Left ventricle myocardium inferior (tissue), 1 donor: ENCODE measurements at regions not wholly inside any gene's neighbourhood (a gene's known extent, or its start where the extent isn't known, plus 50 kb on each side); places are given as distances from the start of the nearest gene placed in this dataset.

Experiments used
- DNase-seq: peaks from one replicate; pipeline ENCODE4 v3.0.0-alpha.2; 2020
- H3K27ac ChIP-seq: fragments of 200-600 bp; replicated peaks from 2 replicates; pipeline ENCODE4 v1.8.0; 2021
- H3K27me3 ChIP-seq: fragments of 200-600 bp; 2 replicates; pipeline ENCODE4 v1.8.0; 2021; ENCODE audit warnings: low read depth
- H3K36me3 ChIP-seq: fragments of 200-600 bp; 2 replicates; pipeline ENCODE4 v1.8.0; 2021
- H3K4me1 ChIP-seq: fragments of 200-600 bp; 2 replicates; pipeline ENCODE4 v1.8.0; 2021
- H3K4me3 ChIP-seq: fragments of 200-600 bp; 2 replicates; pipeline ENCODE4 v1.8.0; 2021; ENCODE audit warnings: mild to moderate bottlenecking, moderate library complexity
- H3K9me3 ChIP-seq: fragments of 200-600 bp; replicated peaks from 2 replicates; pipeline ENCODE4 v1.8.0; 2021
- CTCF ChIP-seq: fragments of 200-600 bp; IDR thresholded peaks from 2 replicates; pipeline ENCODE4 v1.8.0; 2021; ENCODE audit warnings: antibody characterized with exemption, mild to moderate bottlenecking, borderline replicate concordance
- intact Hi-C: fragments of 100-400 bp; cut with micrococcal nuclease; formaldehyde crosslinking; loops from one replicate; pipeline ENCODE4 v1.11.0; 2022
- donor health status: DM: no; HTN: yes; CAD: no; lungs with severe emphysema.

- Histone ChIP-seq H3K27ac (peak overlapping the region; percentile 65), H3K36me3 (no peaks in the 10 kb centered on the region), H3K27me3 (no peaks in the 10 kb centered on the region), H3K4me3 (no peak overlapping the region), H3K4me1 (peaks cover 3% of the 10 kb centered on the region), H3K9me3 (no peaks in the 10 kb centered on the region)
- no peak for TF ChIP-seq CTCF
- no peak for DNase-seq
- intact Hi-C loops = no loop called here
Observed at GRCh38 chr1:97013941-97014340, 292.4 kb downstream of the PTBP2 start.

- H3K9me3 ChIP-seq = no peaks in the 10 kb centered on the region
- no peak for TF ChIP-seq CTCF
- intact Hi-C loops = no loop called here
- no peaks in the 10 kb centered on the region for H3K27me3 ChIP-seq
- peak overlapping the region; percentile 65 for H3K27ac ChIP-seq
- DNase-seq = no peak
- H3K4me3 ChIP-seq = no peak overlapping the region
- H3K4me1 ChIP-seq = peaks cover 3% of the 10 kb centered on the region
- no peaks in the 10 kb centered on the region for H3K36me3 ChIP-seq
Observed at GRCh38 chr1:97014426-97014825, 292.8 kb downstream of the PTBP2 start.

GRCh38 chr1:97017895-97018294 lies 296.3 kb downstream of the PTBP2 start:
- Histone ChIP-seq H3K36me3 (no peaks in the 10 kb centered on the region), H3K27me3 (no peaks in the 10 kb centered on the region), H3K9me3 (no peaks in the 10 kb centered on the region), H3K4me1 (peaks cover 3% of the 10 kb centered on the region), H3K4me3 (no peak overlapping the region), H3K27ac (no peak overlapping the region)
- no peak for DNase-seq
- TF ChIP-seq CTCF = no peak
- intact Hi-C loops = no loop called here
